GM12864 (cell line): ENCODE measurements at regions not wholly inside any gene's neighbourhood (a gene's known extent, or its start where the extent isn't known, plus 50 kb on each side); places are given as distances from the start of the nearest gene placed in this dataset.

Experiments
- DNase-seq: peaks from one replicate; pipeline ENCODE4 v3.0.0-alpha.2; 2011; ENCODE audit warnings: low read depth
- H3K4me3 ChIP-seq: 2 replicates; pipeline ENCODE4 v1.5.1; 2011; ENCODE audit warnings: mild to moderate bottlenecking, low read depth, low read length, control low read depth
- CTCF ChIP-seq: IDR thresholded peaks from 2 replicates; pipeline ENCODE4 v1.5.1; 2011; ENCODE audit warnings: low read depth, mild to moderate bottlenecking, moderate library complexity, low read length, control low read depth, inconsistent platforms; ENCODE audit errors: missing control alignments

- TF ChIP-seq CTCF = no peak
- no peak for DNase-seq
- no peak overlapping the region for H3K4me3 ChIP-seq
Observed at GRCh38 chr12:91434081-91434480, 251.5 kb upstream of the DCN start.

GRCh38 chr12:91432755-91433154 is 250.1 kb upstream of the DCN start:
- no peak for DNase-seq
- no peak overlapping the region for H3K4me3 ChIP-seq
- no peak for TF ChIP-seq CTCF

GRCh38 chr12:91432089-91432488 is 249.5 kb upstream of the DCN start:
- H3K4me3 ChIP-seq = no peak overlapping the region
- no peak for DNase-seq
- no peak for TF ChIP-seq CTCF

- H3K4me3 ChIP-seq = no peak overlapping the region
- no peak for TF ChIP-seq CTCF
- DNase-seq = no peak
Observed at GRCh38 chr12:91424506-91424905, 241.9 kb upstream of the DCN start.

- DNase-seq = no peak
- no peak for TF ChIP-seq CTCF
- H3K4me3 ChIP-seq = no peak overlapping the region
Observed at GRCh38 chr12:91423693-91424050, 241.1 kb upstream of the DCN start.

- DNase-seq = no peak
- no peak overlapping the region for H3K4me3 ChIP-seq
- no peak for TF ChIP-seq CTCF
Observed at GRCh38 chr12:91422811-91423692, 240.4 kb upstream of the DCN start.

- DNase-seq = no peak
- no peak for TF ChIP-seq CTCF
- H3K4me3 ChIP-seq = no peak overlapping the region
Observed at GRCh38 chr12:91422127-91422526, 239.5 kb upstream of the DCN start.
